T-helper 1 cell treated with Interleukin-12 subunit alpha and Interleukin-12 subunit beta and Interleukin-4 antibody, amounts not matched to agents 30 ng/mL and 1 ng/mL, for 36 hours (primary cell): ENCODE measurements at regions not wholly inside any gene's neighbourhood (a gene's known extent, or its start where the extent isn't known, plus 50 kb on each side); places are given as distances from the start of the nearest gene placed in this dataset.

Experiments used
- intact Hi-C: fragments of 100-400 bp; cut with micrococcal nuclease; formaldehyde crosslinking; loops from one replicate; pipeline ENCODE4 v1.15.1; 2024

DNA sequence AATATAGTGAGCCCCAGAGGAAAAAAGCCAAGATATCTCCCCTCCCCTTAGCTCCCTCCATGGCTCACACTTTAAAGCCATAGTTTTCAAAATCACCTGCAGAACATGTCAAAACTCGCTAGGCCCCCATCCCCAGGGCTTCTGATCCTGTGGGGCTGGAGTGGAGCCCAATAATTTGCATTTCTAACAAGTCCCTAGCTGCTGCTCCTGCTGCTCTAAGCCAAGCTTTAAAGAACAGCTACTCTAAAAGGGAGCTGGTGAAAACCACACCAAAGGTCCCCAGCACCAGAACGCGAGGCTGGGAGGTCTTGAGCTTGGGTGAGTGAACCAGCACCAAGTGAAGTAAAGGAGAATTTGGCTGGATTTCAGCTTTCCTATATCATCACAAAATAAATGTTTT is 237.1 kb downstream of the ZNF674 start:
- intact Hi-C loops: no loop called here

DNA sequence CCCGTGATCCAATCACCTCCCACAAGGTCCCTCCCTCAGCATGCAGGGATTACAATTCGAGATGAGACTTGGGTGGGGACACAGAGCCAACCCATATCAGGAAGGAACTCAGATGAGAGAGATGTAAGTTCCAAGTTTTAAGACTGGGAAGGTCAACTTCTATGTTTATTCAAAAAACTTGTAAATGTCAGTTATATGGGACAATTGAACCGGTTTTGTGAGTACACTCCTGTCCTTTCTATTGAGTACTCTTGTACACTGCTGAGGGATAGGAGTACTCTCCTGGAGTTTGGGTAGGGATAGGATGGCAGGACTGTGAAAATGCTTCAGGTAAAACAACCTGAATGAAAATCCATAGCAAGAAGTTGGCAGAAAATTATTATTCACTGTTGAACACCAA is 239.1 kb downstream of the ZNF674 start:
- intact Hi-C loops: no loop called here

- intact Hi-C loops: no loop called here
Observed at GRCh38 chrX:46305431-46305830, 239.8 kb downstream of the ZNF674 start.

- intact Hi-C loops: no loop called here
Observed at GRCh38 chrX:46301903-46302302, 243.3 kb downstream of the ZNF674 start.

DNA sequence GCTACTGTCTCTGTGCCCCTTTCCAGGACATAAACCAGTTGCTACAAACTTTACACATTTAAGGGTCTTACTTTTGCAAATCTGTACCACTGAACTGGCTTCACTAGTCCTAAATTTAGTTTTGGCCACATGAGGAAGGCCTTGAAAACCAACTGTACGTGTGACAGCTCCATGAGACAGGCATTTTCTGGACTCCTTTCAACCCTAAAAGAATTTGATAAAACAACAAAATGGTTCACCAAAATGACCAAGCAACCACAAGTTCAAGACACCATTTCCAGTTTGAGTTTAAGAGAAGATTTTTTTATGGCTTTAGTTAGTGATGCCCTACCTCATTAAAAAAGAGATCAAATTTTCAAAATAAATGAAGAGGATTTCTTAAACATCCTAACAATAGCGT is 246.4 kb downstream of the ZNF674 start:
- intact Hi-C loops: no loop called here

- intact Hi-C loops: no loop called here
Observed at GRCh38 chrX:46295963-46296362, 249.3 kb downstream of the ZNF674 start.

DNA sequence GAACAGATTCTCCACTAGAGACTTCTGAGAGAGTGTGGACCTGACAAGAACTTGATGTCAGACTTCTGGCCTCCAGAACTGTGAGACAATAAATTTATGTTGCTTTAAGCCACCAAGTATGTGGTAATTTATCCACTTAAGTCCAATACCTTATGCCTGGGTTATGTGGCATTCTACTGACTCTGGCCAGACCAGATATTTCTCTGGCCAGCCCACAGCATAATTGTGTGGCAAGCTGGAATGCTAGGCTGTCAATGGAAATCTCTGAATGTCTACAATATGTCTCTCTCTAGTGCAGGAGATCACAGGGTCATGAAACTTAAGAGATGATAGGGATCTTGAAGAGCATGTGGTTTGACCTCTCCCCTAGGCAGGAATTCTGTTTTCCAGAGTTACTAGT is 251.0 kb downstream of the ZNF674 start:
- intact Hi-C loops: no loop called here

DNA sequence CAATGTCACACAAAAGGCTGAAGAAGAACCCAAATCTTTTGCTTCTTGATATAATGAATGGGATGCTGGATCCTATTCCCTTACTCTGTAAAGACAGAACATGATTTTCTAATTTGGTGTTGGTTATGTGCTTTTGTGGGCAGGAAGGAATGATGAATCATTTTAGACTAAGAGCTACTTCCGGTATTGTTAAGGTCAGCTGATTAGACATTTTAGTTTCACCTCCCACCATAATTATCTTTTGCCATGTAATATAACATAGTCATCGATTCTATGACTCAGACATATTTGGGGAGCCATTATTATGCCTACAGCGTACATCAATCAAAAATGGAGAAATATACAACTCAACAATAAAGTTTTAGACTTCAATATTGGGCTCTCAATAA is 265.3 kb downstream of the ZNF674 start:
- intact Hi-C loops: loop anchor here (2.0 kb wide), 1 partner anchor 41 kb away; no protein-coding TSS in a partner anchor

- intact Hi-C loops: loop anchor here (2.0 kb wide), 1 partner anchor 41 kb away; no protein-coding TSS in a partner anchor
Observed at GRCh38 chrX:46279214-46279924, 265.9 kb downstream of the ZNF674 start.

- intact Hi-C loops: loop anchor here (2.0 kb wide), 1 partner anchor 42 kb away; no protein-coding TSS in a partner anchor
Observed at GRCh38 chrX:46278572-46278971, 266.6 kb downstream of the ZNF674 start.

- intact Hi-C loops: no loop called here
Observed at GRCh38 chrX:46268412-46268811, 276.8 kb downstream of the ZNF674 start.

DNA sequence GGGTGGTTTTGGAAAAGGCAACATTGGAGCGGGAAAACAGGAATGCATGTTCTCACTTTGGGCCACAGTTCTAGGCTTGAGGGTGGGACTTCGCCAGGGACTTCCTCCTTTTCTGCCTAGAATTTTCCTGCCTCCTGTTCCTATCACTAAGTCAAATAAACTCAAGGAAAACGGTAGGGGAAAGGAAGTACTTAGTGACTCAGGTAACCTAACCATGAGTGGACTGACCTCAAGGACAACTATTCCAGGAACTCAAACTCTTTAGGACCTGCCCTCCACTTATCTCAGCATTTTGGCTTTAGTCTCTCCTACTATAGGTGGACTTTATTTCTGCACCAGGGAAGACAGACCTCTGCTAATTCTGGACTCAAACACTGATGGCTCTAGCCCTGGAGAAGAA is 281.7 kb downstream of the ZNF674 start:
- intact Hi-C loops: no loop called here

DNA sequence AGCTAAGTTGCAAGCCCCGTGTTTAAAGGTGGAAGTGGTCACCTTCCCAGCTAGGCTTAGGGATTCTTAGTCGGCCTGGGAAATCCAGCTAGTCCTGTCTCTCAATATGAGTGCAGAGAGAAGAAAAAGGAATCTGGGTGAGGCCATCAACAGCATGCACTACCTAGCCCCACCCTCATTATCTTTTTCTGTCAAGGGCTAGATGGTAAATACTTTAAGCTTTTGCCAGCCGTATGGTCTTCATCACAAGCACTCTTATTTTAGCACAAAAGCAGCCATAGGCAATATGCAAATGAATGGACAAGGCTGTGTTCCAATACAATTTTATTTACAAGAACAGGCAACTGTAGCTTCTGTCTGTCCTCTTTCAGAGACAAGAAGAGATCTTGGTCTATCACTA is 282.9 kb downstream of the ZNF674 start:
- intact Hi-C loops: no loop called here

DNA sequence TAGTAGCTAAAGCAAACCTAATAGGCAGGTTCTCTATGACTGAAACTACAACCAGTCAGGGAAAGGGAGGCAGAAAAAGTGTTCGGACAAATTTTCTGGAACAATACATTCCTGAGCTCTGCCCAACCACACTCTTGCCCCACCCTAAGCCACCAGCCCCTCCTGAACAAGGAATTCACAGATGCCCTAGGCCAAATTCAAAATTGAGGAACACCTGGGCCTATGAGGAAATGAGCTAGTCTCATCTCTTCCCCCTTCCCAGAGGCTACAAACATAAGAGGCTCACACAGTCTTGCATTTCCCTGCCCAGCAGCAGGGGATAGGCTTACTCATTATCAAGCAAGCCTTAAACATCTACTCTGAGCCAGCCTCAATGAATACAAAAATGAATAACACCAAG is 284.7 kb downstream of the ZNF674 start:
- intact Hi-C loops: no loop called here

DNA sequence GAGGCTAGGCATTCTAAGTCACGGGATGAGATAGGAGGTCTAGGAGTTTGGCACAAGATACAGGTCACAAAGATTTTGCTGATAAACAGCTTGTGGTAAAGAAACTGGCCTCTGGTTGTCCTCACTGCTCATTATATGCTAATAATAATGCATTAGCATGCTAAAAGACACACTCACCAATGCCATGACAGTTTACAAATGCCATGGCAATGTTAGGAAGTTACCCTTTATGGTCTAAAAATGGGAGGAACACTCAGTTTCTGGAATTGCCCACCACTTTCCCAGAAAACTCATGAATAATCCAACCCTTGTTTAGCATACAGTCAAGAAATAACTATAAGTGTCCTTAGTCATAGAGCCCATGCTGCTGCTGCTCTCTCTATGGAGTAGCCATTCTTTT is 286.9 kb downstream of the ZNF674 start:
- intact Hi-C loops: no loop called here

- intact Hi-C loops: no loop called here
Observed at GRCh38 chrX:46257451-46257879, 287.8 kb downstream of the ZNF674 start.

GRCh38 chrX:46256875-46257274 is 288.3 kb downstream of the ZNF674 start:
- intact Hi-C loops: no loop called here

GRCh38 chrX:46255046-46255445 is 290.2 kb downstream of the ZNF674 start:
- intact Hi-C loops: no loop called here

DNA sequence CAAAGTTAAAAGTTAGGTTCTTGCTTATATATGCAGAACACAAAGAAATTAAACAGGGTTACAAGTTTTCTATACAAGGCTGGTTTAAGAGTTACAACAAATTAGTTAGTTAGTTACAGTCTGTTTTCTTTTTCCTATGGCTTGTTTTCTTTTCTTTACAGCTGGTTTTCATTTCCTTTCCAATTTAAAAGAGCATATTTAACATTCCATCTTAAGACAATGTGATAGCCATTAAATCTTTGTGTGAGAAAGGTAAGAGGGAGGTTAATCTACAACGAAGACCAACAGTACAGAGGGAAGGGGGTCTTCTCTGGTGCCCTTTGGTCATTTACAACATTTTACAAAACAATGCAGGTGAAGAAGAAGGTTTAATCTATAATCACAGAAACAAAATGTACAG is 290.6 kb downstream of the ZNF674 start:
- intact Hi-C loops: no loop called here

DNA sequence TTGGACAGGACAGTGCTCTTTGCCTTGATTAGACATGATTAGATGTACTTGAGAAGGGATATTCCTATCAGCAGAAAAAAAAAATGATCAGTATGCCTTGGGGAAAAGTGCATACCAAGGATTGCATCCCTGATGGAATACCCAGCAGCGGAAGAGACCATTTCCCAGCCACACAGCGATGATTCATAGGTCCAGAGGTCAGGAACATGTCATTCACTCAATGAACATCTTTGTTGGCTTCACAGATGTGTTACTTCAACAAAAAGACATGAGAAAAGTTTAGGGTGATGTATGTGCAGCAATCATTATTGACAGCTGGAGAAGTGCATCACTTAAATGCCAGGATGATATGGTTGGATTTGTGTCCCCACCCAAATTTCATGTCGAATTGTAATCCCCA is 293.5 kb downstream of the ZNF674 start:
- intact Hi-C loops: no loop called here

DNA sequence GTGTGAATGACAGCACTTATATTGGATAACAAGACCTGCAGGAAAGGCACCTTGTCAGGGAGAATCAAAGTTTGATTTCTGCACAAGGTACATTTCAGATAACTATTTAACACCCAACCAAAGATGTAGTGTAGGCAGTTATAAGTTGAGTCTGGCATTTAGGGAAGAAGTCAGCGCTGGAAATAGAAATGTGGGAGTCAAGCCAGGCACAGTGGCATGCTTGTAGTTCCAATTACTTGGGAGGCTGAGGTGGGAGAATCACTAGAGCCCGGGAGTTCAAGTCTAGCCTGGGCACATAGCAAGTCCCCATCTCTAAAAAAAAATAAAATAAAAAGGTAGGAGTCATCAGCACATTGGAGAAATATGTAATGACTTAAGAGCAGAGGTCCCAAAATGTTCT is 295.1 kb downstream of the ZNF674 start:
- intact Hi-C loops: no loop called here

- intact Hi-C loops: no loop called here
Observed at GRCh38 chrX:46247456-46247855, 297.8 kb downstream of the ZNF674 start.

- intact Hi-C loops: no loop called here
Observed at GRCh38 chrX:46244451-46244850, 300.8 kb downstream of the ZNF674 start.

DNA sequence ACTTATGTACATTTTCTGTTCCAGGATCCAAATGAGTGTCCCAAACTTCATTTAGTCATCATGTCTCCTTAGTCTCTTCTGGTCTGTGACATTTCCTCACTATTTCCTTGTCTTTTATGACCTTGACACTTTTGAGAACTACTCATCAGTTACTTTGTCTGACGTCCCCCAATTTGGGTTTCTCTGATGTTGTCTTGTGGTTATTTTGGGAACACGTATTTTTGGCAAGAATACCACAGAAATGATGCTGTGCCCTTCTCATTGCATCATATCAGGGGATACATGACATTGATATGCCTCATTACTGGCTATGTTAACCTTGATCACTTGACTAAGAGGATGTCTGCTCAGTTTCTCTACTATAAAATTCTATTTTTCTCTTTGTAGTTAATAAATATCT is 308.8 kb downstream of the ZNF674 start:
- intact Hi-C loops: no loop called here
